Testis (tissue), 2 donors: ENCODE measurements at regions not wholly inside any gene's neighbourhood (a gene's known extent, or its start where the extent isn't known, plus 50 kb on each side); places are given as distances from the start of the nearest gene placed in this dataset.
A peak's percentile ranks its signal among the peaks of the same experiment; 100 is the strongest.

Experiments used
- DNase-seq: peaks from one replicate; pipeline ENCODE4 v3.0.0-alpha.2; 2019
- H3K27ac ChIP-seq, 2 donors: fragments of 200-600 bp; sonication (generic); one replicate each; pipeline ENCODE4 v1.5.1; 2019
- H3K27me3 ChIP-seq: fragments of 200-600 bp; sonication (generic); one replicate; pipeline ENCODE4 v1.5.1; 2019
- H3K36me3 ChIP-seq: fragments of 200-600 bp; sonication (generic); one replicate; pipeline ENCODE4 v1.5.1; 2017; ENCODE audit warnings: low read depth; ENCODE audit errors: missing control alignments
- H3K4me1 ChIP-seq: fragments of 200-600 bp; sonication (generic); one replicate; pipeline ENCODE4 v1.5.1; 2019
- H3K4me3 ChIP-seq, 2 donors: fragments of 200-600 bp; sonication (generic); one replicate each; pipeline ENCODE4 v1.5.1; 2017 to 2019
- H3K9me3 ChIP-seq: fragments of 200-600 bp; sonication (generic); one replicate; pipeline ENCODE4 v1.5.1; 2017
- CTCF ChIP-seq, 3 experiments: fragments of 450-650 bp in 2 of 3; fragments of 200-600 bp in 1 of 3; sonication (generic) in 1 of 3; IDR thresholded peaks; one replicate each; pipeline ENCODE4 v1.5.1; 2016 to 2019; ENCODE audit warnings: antibody characterized with exemption in 3 of 3, mild to moderate bottlenecking in 2 of 3, moderate library complexity in 1 of 3
- POLR2A ChIP-seq: fragments of 450-650 bp; IDR thresholded peaks from one replicate; pipeline ENCODE4 v1.6.1; 2017; ENCODE audit warnings: antibody characterized with exemption, mild to moderate bottlenecking, moderate library complexity
- WGBS, 2 donors: methylation state at CpG; one replicate each; pipeline ENCODE4 v1.1.5; 2018; 5-methylcytosine and 5-hydroxymethylcytosine counted together
- intact Hi-C: fragments of 100-400 bp; cut with DNase I; formaldehyde crosslinking; loops from one replicate; pipeline ENCODE4 v1.15.1; 2023; ENCODE audit warnings: low total_unique reads

GRCh38 chr12:98371419-98371818 lies 144.0 kb upstream of the TMPO start:
- 72 to 77% methylated on average over 3 of the region's 3 CpGs for WGBS, 2 donors
- H3K27ac ChIP-seq, result no peak overlapping the region
- intact Hi-C loops, result no loop called here
- DNase-seq, result no peak
- no peaks in the 10 kb centered on the region for H3K27me3 ChIP-seq
- no peaks in the 10 kb centered on the region for H3K9me3 ChIP-seq
- TF ChIP-seq POLR2A (no peak), CTCF (IDR thresholded peaks at IDR 0.05) (no peak)
- H3K4me3 ChIP-seq, result no peak overlapping the region
- H3K4me1 ChIP-seq, result no peaks in the 10 kb centered on the region
- no peaks in the 10 kb centered on the region for H3K36me3 ChIP-seq

GRCh38 chr12:98372340-98373024 lies 142.9 kb upstream of the TMPO start:
- no peak for TF ChIP-seq CTCF (IDR thresholded peaks at IDR 0.05)
- no peak for TF ChIP-seq POLR2A
- WGBS, 2 donors, result 64 to 70% methylated on average over 5 of the region's 5 CpGs
- Histone ChIP-seq H3K9me3 (no peaks in the 10 kb centered on the region), H3K27ac (no peak overlapping the region), H3K36me3 (no peaks in the 10 kb centered on the region), H3K4me1 (no peaks in the 10 kb centered on the region), H3K4me3 (no peak overlapping the region), H3K27me3 (no peaks in the 10 kb centered on the region)
- intact Hi-C loops, result no loop called here
- DNase-seq, result no peak

- Histone ChIP-seq H3K9me3 (no peaks in the 10 kb centered on the region), H3K27ac (no peak overlapping the region), H3K27me3 (no peaks in the 10 kb centered on the region), H3K4me3 (no peak overlapping the region), H3K4me1 (no peaks in the 10 kb centered on the region), H3K36me3 (no peaks in the 10 kb centered on the region)
- intact Hi-C loops, result no loop called here
- peak in 2 of 3 experiments; percentile 54 to 58 for TF ChIP-seq CTCF (IDR thresholded peaks at IDR 0.05)
- TF ChIP-seq POLR2A, result no peak
- 57 to 60% methylated on average over 2 of the region's 2 CpGs for WGBS, 2 donors
- no peak for DNase-seq
These were observed 142.3 kb upstream of the TMPO start for GRCh38 chr12:98373025-98373554.

GRCh38 chr12:98374007-98374406 lies 141.4 kb upstream of the TMPO start:
- intact Hi-C loops, result no loop called here

More at GRCh38 chr12:98374007-98374406, 141.4 kb upstream of the TMPO start:
- Histone ChIP-seq H3K9me3 (no peaks in the 10 kb centered on the region), H3K36me3 (no peaks in the 10 kb centered on the region), H3K4me3 (no peak overlapping the region), H3K27ac (no peak overlapping the region), H3K27me3 (no peaks in the 10 kb centered on the region), H3K4me1 (no peaks in the 10 kb centered on the region)
- TF ChIP-seq POLR2A, result no peak
- no peak for TF ChIP-seq CTCF (IDR thresholded peaks at IDR 0.05)
- DNase-seq, result no peak
- 86 to 90% methylated on average over 1 of the region's 1 CpG for whole genome bisulfite sequencing, 2 donors
